ENCODE measurements at regions not wholly inside any gene's neighbourhood (a gene's known extent, or its start where the extent isn't known, plus 50 kb on each side); places are given as distances from the start of the nearest gene placed in this dataset.

DNA sequence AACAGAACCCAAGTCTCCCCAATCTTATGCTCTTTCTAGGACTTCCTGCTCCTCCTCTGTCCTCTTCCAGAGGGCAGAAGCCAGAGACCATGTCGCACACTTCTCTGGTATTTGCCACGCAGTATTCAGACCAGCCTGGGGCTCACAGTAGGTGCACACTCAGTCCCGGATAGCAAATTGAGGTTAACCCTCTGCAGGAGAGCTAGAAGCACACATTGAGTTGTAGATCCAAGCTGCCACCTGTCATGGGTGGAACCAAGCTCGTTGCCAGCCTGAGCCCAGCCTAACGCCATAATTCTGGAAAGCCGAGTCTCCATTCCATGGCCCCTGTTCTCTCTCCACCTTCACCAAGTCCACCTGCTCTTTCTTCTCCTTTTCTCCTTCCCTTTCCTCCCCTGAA, 562.1 kb downstream of the BUD13 start:
- no peak for TF ChIP-seq RAD21 (IDR thresholded peaks at IDR 0.05; ENCODE audit: low read depth)
- no peak for TF ChIP-seq EP300 (IDR thresholded peaks at IDR 0.05; ENCODE audit: borderline replicate concordance)
- TF ChIP-seq, protein P1, sequence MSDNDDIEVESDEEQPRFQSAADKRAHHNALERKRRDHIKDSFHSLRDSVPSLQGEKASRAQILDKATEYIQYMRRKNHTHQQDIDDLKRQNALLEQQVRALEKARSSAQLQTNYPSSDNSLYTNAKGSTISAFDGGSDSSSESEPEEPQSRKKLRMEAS (IDR thresholded peaks at IDR 0.05) = no peak
- TF ChIP-seq, protein P2, sequence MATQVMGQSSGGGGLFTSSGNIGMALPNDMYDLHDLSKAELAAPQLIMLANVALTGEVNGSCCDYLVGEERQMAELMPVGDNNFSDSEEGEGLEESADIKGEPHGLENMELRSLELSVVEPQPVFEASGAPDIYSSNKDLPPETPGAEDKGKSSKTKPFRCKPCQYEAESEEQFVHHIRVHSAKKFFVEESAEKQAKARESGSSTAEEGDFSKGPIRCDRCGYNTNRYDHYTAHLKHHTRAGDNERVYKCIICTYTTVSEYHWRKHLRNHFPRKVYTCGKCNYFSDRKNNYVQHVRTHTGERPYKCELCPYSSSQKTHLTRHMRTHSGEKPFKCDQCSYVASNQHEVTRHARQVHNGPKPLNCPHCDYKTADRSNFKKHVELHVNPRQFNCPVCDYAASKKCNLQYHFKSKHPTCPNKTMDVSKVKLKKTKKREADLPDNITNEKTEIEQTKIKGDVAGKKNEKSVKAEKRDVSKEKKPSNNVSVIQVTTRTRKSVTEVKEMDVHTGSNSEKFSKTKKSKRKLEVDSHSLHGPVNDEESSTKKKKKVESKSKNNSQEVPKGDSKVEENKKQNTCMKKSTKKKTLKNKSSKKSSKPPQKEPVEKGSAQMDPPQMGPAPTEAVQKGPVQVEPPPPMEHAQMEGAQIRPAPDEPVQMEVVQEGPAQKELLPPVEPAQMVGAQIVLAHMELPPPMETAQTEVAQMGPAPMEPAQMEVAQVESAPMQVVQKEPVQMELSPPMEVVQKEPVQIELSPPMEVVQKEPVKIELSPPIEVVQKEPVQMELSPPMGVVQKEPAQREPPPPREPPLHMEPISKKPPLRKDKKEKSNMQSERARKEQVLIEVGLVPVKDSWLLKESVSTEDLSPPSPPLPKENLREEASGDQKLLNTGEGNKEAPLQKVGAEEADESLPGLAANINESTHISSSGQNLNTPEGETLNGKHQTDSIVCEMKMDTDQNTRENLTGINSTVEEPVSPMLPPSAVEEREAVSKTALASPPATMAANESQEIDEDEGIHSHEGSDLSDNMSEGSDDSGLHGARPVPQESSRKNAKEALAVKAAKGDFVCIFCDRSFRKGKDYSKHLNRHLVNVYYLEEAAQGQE (IDR thresholded peaks at IDR 0.05; ENCODE audit: low read depth) = no peak
- TF ChIP-seq YY1 (IDR thresholded peaks at IDR 0.05; ENCODE audit: low read depth) = no peak
- no peak for TF ChIP-seq TAF1 (IDR thresholded peaks at IDR 0.05; ENCODE audit: low read depth)
- no peak for TF ChIP-seq NFIC (IDR thresholded peaks at IDR 0.05)
- TF ChIP-seq TCF12 (IDR thresholded peaks at IDR 0.05; ENCODE audit: low read depth) = no peak
- TF ChIP-seq CEBPB (IDR thresholded peaks at IDR 0.05) = no peak

All from Ishikawa (cell line).